Hepatocyte (in vitro differentiated cells): ENCODE measurements at regions not wholly inside any gene's neighbourhood (a gene's known extent, or its start where the extent isn't known, plus 50 kb on each side); places are given as distances from the start of the nearest gene placed in this dataset.

ENCODE experiments used
- EZH2 ChIP-seq: fragments of 200-600 bp; sonication (generic); IDR thresholded peaks from 2 replicates; pipeline ENCODE4 v1.6.1; 2016; ENCODE audit warnings: antibody characterized with exemption, mild to moderate bottlenecking, borderline replicate concordance
- TF ChIP-seq, protein P1 (sequence below): fragments of 200-600 bp; sonication (generic); IDR thresholded peaks from 2 replicates; pipeline ENCODE4 v1.5.1; 2016; ENCODE audit warnings: antibody characterized with exemption, mild to moderate bottlenecking; ENCODE audit not compliant: poor library complexity

- TF ChIP-seq, protein P1, sequence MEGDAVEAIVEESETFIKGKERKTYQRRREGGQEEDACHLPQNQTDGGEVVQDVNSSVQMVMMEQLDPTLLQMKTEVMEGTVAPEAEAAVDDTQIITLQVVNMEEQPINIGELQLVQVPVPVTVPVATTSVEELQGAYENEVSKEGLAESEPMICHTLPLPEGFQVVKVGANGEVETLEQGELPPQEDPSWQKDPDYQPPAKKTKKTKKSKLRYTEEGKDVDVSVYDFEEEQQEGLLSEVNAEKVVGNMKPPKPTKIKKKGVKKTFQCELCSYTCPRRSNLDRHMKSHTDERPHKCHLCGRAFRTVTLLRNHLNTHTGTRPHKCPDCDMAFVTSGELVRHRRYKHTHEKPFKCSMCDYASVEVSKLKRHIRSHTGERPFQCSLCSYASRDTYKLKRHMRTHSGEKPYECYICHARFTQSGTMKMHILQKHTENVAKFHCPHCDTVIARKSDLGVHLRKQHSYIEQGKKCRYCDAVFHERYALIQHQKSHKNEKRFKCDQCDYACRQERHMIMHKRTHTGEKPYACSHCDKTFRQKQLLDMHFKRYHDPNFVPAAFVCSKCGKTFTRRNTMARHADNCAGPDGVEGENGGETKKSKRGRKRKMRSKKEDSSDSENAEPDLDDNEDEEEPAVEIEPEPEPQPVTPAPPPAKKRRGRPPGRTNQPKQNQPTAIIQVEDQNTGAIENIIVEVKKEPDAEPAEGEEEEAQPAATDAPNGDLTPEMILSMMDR = no peak
- TF ChIP-seq EZH2 = no peak
These were observed 184.9 kb downstream of the SEC14L1 start for GRCh38 chr17:77325577-77326075.
